Stimulated activated CD4-positive, alpha-beta T cell treated with anti-CD3 and anti-CD28 coated beads, Interleukin-4, amount 100 ng/mL, for 1 hour (primary cell): ENCODE measurements at regions not wholly inside any gene's neighbourhood (a gene's known extent, or its start where the extent isn't known, plus 50 kb on each side); places are given as distances from the start of the nearest gene placed in this dataset.

Experiments
- DNase-seq: peaks from one replicate; pipeline ENCODE4 v3.0.0-alpha.2; 2020

- no peak for DNase-seq
Measured at GRCh38 chr5:2257326-2258244, 374.9 kb upstream of the IRX4 start.

- DNase-seq, result no peak
Measured at GRCh38 chr5:2256691-2257280, 374.1 kb upstream of the IRX4 start.

DNA sequence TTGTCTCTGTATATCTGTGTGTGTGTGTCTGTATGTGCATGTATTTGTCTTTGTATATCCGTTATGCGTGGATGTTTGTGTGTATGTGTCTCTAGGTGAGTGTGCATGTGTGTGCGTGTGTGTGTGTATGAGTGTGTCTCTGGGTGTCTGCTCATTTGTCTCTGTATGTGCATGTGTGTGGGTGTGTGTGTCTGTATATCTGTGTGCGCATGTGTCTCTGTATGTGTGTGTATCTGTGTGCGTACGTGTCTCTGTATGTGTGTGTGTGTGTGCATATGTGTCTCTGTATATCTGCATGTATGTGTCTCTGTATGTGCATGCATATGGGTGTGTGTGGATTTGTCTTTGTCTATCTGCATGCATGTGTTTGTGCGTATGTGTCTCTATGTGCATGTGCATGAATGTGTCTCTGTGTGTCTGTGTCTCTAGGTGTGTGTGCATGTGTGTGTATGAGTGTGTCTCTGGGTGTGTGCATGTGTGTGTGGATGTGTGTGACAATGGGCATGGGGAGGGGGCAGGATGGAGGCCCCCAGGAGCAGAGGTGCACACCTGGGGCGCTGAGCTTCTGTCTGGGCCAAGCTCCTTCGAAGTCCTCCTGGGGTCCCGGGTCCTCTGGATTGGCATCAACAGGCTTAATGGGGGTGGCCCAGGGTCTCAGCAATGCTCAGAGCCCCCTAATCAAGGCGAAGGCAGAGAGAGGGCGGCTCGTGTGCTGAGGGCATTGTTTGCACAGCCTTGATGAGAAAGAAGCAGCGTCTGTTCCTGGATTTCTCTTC lies 373.4 kb upstream of the IRX4 start:
- DNase-seq, result no peak

DNA sequence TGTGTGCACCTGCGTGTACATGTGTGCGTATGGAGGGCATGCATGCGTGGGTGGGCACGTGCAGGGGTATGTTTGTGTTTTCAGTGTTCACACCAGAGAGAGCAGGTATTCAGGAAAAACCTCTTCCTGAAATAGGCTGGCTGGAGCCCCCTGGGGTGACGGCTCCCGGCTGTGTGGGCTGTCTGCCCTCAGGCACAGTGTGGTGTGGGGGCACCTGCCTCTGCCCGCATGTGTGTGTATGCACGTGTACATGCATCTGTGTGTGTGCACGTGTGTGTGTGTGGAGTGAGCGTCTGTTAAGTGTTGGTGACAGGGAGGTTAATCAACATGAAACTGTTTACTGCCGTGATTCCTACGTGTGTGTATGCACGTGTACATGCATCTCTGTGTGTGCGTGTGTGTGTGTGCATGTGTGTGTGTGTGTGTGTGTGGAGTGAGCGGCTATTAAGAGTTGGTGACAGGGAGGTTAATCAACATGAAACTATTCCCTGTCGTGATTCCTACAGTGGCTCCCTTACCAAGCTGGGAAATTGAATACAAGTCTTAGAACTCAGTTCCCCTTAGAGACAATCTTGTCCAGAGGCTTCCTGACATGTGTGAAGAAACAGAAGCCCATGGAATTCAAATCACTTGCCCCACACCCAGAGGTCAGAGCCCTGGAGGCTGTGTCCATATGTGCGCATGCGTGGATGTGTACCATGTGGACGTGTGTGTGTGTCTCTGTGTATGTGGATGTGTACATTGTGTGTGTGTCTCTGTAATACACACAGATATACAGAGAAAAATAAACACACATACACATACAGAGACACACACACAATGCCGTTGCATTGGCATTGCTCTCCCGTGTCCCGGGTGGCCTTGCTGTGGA lies 372.4 kb upstream of the IRX4 start:
- DNase-seq, result no peak

GRCh38 chr5:2254406-2254805 lies 371.7 kb upstream of the IRX4 start:
- no peak for DNase-seq

DNA sequence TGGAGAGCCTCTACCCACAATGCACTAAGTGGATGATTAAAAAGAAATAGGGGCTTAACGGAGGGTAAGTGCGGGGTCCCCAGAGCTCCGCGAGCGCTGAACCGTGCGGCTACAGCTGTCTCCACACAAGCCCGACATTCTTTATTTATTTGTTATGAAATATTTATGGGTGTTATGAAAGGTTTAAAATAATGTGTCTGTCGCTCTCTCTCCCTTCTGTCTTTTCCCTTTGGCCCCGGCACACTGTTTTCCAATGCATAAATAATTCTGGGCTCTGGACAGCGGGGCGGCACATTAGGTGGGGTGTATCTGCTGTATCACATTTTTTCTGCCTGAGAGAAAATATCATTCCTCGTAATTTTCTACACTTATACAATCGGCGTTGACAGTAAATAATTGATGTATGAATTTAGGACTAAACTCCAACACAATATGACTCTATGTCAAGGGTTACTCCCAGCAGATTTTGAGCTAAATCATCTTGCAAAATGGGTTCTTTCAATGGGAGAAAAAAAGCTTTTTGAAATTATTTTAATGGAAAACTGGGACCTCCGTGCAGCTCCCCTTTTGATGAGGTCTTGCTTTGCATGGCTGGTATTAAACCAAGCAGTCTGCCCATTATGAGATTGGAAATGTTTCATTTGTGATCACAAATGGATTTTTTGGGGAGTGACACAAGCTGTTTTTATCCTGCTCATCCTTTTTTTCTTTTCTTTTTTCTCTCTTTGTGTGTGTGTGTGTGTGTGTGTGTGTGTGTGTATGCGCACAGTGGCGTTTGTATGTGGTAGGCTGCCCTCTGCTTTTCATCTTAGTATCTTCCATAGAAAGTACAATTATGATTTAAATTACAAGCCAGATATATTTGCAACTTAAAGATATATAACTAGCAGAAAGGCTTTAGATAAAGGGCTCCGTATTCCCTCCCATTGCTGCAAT lies 370.6 kb upstream of the IRX4 start:
- DNase-seq, result no peak

DNA sequence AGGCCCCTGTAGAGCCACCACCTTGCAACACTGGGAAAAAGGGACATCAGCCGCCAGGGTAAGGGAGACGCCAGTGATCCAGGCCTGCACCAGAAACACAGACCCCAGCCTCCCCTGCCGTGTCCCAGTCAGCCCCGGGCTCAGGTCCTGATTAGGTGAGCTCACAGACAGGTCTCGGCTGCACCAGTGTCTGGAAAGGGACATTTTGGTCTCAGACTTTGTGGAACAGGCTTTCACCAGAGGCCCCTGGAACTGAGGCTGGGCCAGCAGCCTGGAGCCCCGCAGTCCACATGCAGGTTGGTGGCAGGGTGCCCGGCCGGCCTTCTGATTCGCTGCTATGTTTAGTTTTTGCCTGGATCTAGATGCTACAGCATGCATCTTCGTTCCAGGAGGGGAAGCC lies 369.0 kb upstream of the IRX4 start:
- DNase-seq, result no peak

DNA sequence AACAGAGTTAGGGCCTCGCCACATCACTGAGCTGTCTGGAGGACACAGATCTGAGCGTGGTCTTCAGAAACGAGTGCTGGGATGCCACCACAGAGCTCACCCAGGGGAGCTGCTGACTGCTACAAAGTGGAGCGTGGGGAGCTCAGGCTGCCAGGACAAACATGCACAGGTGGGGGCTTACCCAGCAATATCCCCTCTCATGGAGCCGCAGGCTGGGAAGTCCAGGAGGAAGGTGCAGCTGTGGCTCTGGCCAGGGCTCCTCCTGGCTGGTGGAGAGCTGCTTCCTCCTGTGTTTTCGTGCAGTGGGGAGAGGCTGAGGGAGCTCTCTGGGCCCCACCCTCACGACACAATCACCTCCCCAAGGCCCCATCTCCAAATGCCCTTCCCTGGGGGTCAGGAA lies 368.6 kb upstream of the IRX4 start:
- no peak for DNase-seq

- no peak for DNase-seq
Measured at GRCh38 chr5:2250365-2250950, 367.7 kb upstream of the IRX4 start.

- DNase-seq, result no peak
Measured at GRCh38 chr5:2249442-2249841, 366.7 kb upstream of the IRX4 start.

DNA sequence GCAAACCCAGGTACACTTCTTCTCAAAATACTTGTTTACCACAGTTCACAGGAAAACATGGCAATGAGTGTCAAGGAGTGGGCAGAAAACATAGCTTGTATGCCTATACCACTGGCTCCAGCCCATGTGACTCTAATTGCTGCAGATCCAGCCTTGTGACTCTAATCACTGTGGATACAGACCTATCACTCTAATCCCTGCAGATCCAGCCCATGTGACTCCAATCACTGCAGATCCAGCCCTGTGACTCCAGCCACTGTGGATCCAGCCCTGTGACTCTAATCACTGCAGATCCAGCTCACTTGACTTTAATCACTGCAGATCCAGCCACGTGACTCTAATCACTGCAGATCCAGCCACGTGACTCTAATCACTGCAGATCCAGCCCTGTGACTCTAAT lies 366.3 kb upstream of the IRX4 start:
- no peak for DNase-seq

- DNase-seq, result no peak
Measured at GRCh38 chr5:2242539-2242938, 359.8 kb upstream of the IRX4 start.

DNA sequence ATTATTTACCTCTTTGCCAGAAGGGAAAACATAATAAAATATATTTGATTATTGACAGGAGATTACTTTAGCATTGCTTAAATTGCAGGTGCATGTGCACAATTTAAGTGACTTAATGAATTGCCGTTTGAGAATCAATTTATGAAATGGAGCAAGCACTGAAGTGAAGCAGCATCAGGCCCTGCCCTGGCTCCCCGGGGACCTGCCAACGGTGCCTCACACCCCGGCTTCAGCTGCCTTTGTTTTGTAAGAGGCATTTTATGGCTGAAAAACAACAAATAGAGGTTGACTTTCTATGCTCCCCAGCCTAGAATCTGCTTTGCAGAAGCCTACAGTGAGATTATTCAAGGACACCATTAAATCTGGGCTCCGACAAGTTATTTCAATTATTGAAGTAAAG lies 359.1 kb upstream of the IRX4 start:
- no peak for DNase-seq

GRCh38 chr5:2240118-2240904 lies 357.6 kb upstream of the IRX4 start:
- DNase-seq, result no peak

DNA sequence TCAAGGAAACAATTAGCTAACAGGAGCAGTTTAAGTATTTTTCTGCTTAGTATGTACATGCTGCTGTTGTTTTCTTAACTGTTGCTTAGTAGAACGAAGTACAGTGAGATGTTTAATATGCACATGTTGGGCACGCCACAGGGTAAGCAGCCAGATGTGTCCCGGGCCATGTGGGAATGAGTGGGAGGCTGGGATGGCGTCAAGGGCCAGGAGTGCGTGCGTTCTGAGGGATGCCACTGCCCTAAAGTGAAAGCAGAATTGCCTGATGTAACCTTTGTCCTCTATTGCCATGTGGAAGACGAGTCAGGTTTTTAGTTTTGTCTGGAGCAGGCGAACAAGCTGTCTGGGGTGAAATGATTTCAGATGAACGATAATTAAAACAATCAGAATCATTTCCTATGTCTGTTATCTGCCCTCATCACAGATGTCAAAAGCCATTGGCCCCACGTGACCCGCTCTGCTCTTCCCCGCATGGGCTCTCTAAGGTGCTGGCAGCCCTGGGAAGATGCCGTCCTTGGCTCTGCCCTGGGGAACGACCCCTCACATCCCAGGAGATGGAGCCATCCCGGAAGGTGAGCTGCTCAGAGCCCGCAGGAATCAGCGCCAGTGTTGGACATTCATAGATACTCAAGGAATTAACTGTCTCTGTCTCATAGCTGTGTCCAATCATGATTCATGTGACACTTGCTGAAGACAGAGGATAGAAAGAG lies 356.6 kb upstream of the IRX4 start:
- DNase-seq, result no peak

- DNase-seq, result no peak
Measured at GRCh38 chr5:2238732-2239131, 356.0 kb upstream of the IRX4 start.

DNA sequence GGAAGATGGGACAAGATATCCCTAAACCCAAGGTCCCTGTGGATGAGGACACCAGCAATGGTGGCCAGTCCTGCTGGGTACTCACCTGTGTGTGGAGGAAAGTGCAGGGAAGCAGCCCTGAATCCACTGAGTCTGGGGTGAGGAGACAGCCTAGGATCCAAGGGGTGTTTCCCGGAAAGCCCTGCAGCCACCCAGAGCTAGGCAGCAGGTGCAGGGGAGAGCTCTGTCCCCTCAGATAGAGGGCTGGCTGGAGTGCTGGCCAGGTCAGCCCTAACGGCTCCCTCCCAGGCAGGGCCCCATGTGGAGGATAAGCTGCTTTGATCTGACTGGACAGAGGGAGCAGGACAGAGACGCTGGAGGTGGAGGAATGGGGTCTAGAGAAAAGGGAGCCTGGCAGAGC lies 344.7 kb upstream of the IRX4 start:
- no peak for DNase-seq

DNA sequence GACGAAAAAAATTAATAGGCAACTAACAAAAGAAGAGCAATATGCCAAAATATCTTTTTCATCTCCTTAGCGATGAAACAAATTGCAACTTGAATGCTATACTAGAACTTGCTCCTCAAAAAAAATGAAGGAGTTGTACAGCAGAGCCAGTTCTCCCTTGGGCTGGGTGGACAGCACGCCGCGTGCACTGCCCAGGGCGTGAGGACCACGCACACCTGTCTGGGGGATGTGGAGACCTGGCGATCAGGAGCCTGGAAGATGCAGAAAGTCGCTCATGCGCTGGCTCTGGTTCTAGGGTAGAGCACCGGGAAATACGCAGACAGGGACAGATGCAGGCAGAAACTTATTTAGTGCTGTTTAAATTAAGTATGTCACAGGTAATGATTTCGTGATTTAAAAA lies 342.0 kb upstream of the IRX4 start:
- DNase-seq, result no peak

DNA sequence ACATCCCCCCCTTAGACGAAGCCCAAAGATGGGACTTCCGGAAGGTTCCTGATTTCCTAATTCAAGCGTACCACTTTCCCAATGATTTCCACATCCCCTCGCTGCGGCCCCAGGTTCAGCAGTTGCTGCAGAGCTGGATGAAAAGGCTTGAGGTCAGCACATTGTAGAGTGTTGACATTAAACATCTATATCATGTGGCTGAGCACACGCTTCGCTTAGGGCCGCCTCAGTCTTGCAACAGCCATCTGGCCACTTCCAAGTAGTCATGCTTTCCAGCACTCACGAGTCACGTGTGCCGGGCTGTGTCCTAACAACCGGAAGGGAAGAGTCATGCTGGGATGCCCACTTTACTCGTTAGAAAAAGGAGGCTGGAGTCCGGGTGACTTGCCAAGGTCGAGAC lies 340.6 kb upstream of the IRX4 start:
- no peak for DNase-seq
